GM12801 (cell line): ENCODE measurements at regions not wholly inside any gene's neighbourhood (a gene's known extent, or its start where the extent isn't known, plus 50 kb on each side); places are given as distances from the start of the nearest gene placed in this dataset.

Experiments
- TF ChIP-seq, protein P1 (sequence below): IDR thresholded peaks from one replicate; pipeline ENCODE4 v1.5.1; 2011; ENCODE audit warnings: control low read depth; ENCODE audit not compliant: insufficient read length; ENCODE audit errors: extremely low read depth

DNA sequence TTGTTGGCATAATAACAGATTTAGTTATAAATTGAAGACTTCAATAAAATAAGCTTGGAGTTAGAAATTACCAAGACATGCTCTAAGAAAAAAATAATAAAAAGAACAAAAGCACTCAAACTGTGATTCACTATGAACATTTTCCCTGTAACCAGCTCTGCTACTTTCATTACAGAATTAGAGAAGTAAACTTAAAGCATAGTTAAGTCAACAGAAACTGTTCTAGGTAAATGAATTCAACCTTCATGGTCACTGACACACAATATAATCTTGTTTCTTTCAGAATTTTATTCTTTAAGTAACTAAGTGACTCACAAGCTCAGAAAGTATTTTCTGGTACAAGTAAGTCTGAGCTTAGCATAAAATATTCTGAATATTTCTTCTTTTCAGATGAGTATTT lies 136.3 kb downstream of the KLF5 start:
- TF ChIP-seq, protein P1, sequence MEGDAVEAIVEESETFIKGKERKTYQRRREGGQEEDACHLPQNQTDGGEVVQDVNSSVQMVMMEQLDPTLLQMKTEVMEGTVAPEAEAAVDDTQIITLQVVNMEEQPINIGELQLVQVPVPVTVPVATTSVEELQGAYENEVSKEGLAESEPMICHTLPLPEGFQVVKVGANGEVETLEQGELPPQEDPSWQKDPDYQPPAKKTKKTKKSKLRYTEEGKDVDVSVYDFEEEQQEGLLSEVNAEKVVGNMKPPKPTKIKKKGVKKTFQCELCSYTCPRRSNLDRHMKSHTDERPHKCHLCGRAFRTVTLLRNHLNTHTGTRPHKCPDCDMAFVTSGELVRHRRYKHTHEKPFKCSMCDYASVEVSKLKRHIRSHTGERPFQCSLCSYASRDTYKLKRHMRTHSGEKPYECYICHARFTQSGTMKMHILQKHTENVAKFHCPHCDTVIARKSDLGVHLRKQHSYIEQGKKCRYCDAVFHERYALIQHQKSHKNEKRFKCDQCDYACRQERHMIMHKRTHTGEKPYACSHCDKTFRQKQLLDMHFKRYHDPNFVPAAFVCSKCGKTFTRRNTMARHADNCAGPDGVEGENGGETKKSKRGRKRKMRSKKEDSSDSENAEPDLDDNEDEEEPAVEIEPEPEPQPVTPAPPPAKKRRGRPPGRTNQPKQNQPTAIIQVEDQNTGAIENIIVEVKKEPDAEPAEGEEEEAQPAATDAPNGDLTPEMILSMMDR = no peak

DNA sequence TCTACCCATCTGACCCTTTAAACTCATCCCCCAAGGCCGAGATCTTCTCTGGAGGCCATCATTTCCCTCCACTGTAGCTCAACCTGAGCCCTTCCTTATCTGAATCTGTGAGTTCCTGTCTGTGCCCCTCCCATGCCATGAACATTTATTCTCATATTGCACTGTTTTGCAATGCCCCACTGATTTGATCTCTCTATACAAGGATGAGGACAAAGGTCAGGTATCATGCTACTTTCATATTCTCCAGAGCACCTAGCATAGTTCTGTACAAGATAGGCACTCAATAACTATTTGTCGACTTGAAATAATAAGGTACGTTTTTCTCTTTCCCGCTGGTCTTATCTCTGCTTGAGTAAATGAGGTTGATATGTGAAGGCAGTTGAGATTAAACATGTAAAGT lies 135.5 kb downstream of the KLF5 start:
- TF ChIP-seq, protein P1 = no peak

DNA sequence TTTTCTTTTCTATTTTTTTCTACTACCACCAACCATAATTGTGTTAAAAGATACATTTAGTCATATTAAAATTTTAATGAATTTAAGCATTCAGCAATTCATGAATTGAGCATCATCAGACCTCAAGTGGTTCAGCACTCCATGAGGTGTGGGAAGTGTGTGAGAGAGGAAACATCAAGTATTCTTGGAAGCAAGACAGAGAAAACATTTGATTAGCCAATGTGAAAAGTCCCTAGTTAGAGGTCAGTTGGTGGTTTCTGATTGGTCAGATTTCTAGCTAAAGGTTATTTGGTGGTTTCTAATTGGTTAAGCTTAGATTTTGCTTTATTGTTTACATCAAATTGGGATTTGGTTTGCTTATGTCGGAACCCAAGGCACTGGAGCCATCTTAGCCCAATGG lies 134.7 kb downstream of the KLF5 start:
- TF ChIP-seq, protein P1 = no peak

GRCh38 chr13:73190477-73190876 lies 131.7 kb downstream of the KLF5 start:
- TF ChIP-seq, protein P1 = no peak

GRCh38 chr13:73189776-73190175 lies 131.0 kb downstream of the KLF5 start:
- TF ChIP-seq, protein P1 = no peak

- TF ChIP-seq, protein P1 = no peak
Observed at GRCh38 chr13:73189362-73189761, 130.6 kb downstream of the KLF5 start.

DNA sequence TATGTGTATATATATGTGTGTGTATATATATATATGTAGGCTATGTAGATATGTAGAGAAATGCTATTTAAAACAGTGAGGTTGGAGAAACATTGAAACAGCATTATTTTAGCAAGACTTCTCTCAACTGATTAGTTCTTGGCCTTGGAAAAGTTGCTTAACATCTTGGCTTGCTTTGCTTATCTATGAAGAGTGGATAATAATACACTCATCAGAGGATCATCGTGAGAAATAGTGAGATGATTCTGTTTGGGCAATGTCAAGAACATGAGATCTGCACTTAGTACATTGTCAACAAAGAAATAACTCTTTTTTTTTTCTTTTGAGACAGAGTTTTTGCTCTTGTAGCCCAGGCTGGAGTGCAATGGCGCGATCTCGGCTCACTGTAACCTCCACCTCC lies 128.3 kb downstream of the KLF5 start:
- TF ChIP-seq, protein P1 = no peak
